PC-3 (cell line): ENCODE measurements at regions not wholly inside any gene's neighbourhood (a gene's known extent, or its start where the extent isn't known, plus 50 kb on each side); places are given as distances from the start of the nearest gene placed in this dataset.
"Not testable (repeated sequence)": the region's sequence is repeated elsewhere in the genome, so short reads cannot be mapped to it uniquely, and the experiment has no call there.

Source experiments
- CTCF ChIP-seq: fragments of 300-600 bp; sonication (generic); conservative IDR thresholded peaks from 2 replicates; pipeline ENCODE4 v1.5.1; 2017; ENCODE audit warnings: antibody characterized with exemption, low read depth, mild to moderate bottlenecking, low read length
- EZH2 ChIP-seq: fragments of 300-600 bp; sonication (generic); IDR thresholded peaks from one replicate; pipeline ENCODE4 v1.6.1; 2017; ENCODE audit warnings: antibody characterized with exemption, mild to moderate bottlenecking, low read length; ENCODE audit not compliant: unreplicated experiment
- EZH2phosphoT487 ChIP-seq: fragments of 300-600 bp; sonication (generic); IDR thresholded peaks from 2 replicates; pipeline ENCODE4 v1.6.1; 2018; ENCODE audit warnings: mild to moderate bottlenecking, antibody characterized with exemption, low read length, borderline replicate concordance

GRCh38 chr11:22435582-22435981 is 97.4 kb downstream of the SLC17A6 start:
- TF ChIP-seq CTCF, EZH2, EZH2phosphoT487: not testable (repeated sequence)
